HCT116 (cell line): ENCODE measurements at regions not wholly inside any gene's neighbourhood (a gene's known extent, or its start where the extent isn't known, plus 50 kb on each side); places are given as distances from the start of the nearest gene placed in this dataset.

Source experiments
- ATAC-seq: fragments of 200-7000 bp; cut with Tn5 transposase; 2 replicates; pipeline ENCODE4 v1.9.1; 2020; ENCODE audit warnings: mild to moderate bottlenecking, moderate library complexity
- BruUV-seq: library from RNA; stranded (reverse); fragments of 400-500 nt; replicated peaks from 2 replicates; lab custom pipeline; 2021; lab: Mats Ljungman, UMichigan
- CTCF ChIA-PET: fragments of 300-600 bp; sonication (Branson Sonifier 250); formaldehyde crosslinking; loops from one replicate; lab custom pipeline; 2021; ENCODE audit warnings: antibody characterized with exemption; lab: Charles Lee
- POLR2A ChIA-PET: fragments of 300-600, 350-600 bp; sonication (Branson Sonifier 250); formaldehyde crosslinking; loops from one replicate; lab custom pipeline; 2021; ENCODE audit warnings: antibody characterized with exemption; lab: Charles Lee
- RAD21 ChIA-PET, 2 experiments: fragments of 300-600 bp; sonication (Branson Sonifier 250); formaldehyde crosslinking; loops; one replicate each; lab custom pipeline; 2023; ENCODE audit warnings: low total read pairs in 2 of 2; ENCODE audit not compliant: uncharacterized antibody in 2 of 2, unreplicated experiment in 2 of 2, low non-redundant PET in 1 of 2; lab: Charles Lee
- DNase-seq: peaks from one replicate; pipeline ENCODE4 v3.0.0-alpha.2; 2010; ENCODE audit warnings: low read depth, low spot score
- H2AFZ ChIP-seq: fragments of 200-600 bp; shearing (Covaris generic), sonication (generic); 2 replicates; pipeline ENCODE4 v1.6.1; 2017; ENCODE audit warnings: low read depth, mixed run types, mixed read lengths, antibody characterized with exemption, low read length; ENCODE audit not compliant: poor library complexity, severe bottlenecking
- H3K27ac ChIP-seq: 2 replicates; pipeline ENCODE4 v1.5.1; 2012; ENCODE audit warnings: low read depth, low read length
- H3K27me3 ChIP-seq: fragments of 200-600 bp; sonication (generic); 2 replicates; pipeline ENCODE4 v1.6.1; 2016; ENCODE audit warnings: mixed run types, low read length, mixed read lengths; ENCODE audit not compliant: insufficient read depth
- H3K36me3 ChIP-seq, 2 experiments: fragments of 200-500 bp in 1 of 2; fragments of 200-600 bp in 1 of 2; sonication (Bioruptor generic) in 1 of 2; sonication (generic) in 1 of 2; 2 replicates each; pipeline versions ENCODE4 v1.5.1 to v1.6.1; 2014 to 2016; ENCODE audit warnings: low read length in 2 of 2, inconsistent platforms in 1 of 2, mixed read lengths in 1 of 2, mixed run types in 1 of 2; ENCODE audit not compliant: insufficient read depth in 2 of 2, control insufficient read depth in 1 of 2
- H3K4me1 ChIP-seq, 2 experiments: fragments of 200-600 bp in 1 of 2; sonication (generic) in 1 of 2; 2 replicates each; pipeline versions ENCODE4 v1.5.1 to v1.6.1; 2012 to 2017; ENCODE audit warnings: low read length in 2 of 2, inconsistent platforms in 1 of 2, mild to moderate bottlenecking in 1 of 2, mixed read lengths in 1 of 2, mixed run types in 1 of 2, moderate library complexity in 1 of 2; ENCODE audit not compliant: insufficient read depth in 2 of 2, control insufficient read depth in 1 of 2
- H3K4me2 ChIP-seq: fragments of 200-600 bp; sonication (generic); 2 replicates; pipeline ENCODE4 v1.6.1; 2017; ENCODE audit warnings: mixed run types, low read length, mixed read lengths
- H3K4me3 ChIP-seq, 2 experiments: fragments of 200-600 bp in 1 of 2; sonication (generic) in 1 of 2; replicated peaks in 1 of 2; 2 replicates each; pipeline ENCODE4 v1.5.1; 2011 to 2016; ENCODE audit warnings: low read length in 2 of 2, control low read depth in 1 of 2, low read depth in 1 of 2, mild to moderate bottlenecking in 1 of 2, mixed read lengths in 1 of 2, mixed run types in 1 of 2
- H3K79me2 ChIP-seq: fragments of 200-600 bp; sonication (generic); 2 replicates; pipeline ENCODE4 v1.6.1; 2017; ENCODE audit warnings: mild to moderate bottlenecking, mixed run types, low read length, moderate library complexity, mixed read lengths; ENCODE audit not compliant: insufficient read depth
- H3K9ac ChIP-seq: fragments of 200-600 bp; sonication (generic); 2 replicates; pipeline ENCODE4 v1.6.1; 2016; ENCODE audit warnings: low read length, mixed read lengths
- H3K9me2 ChIP-seq: fragments of 200-600 bp; sonication (generic), shearing (Covaris generic); 2 replicates; pipeline ENCODE4 v1.6.1; 2017; ENCODE audit warnings: mixed run types, mild to moderate bottlenecking, moderate library complexity; ENCODE audit not compliant: insufficient read depth
- H3K9me3 ChIP-seq, 2 experiments: fragments of 200-500 bp in 1 of 2; fragments of 200-600 bp in 1 of 2; sonication (Bioruptor generic) in 1 of 2; sonication (generic) in 1 of 2; 2 replicates each; pipeline ENCODE4 v1.6.1; 2014 to 2017; ENCODE audit warnings: low read length in 2 of 2, mixed read lengths in 2 of 2, inconsistent platforms in 1 of 2, low read depth in 1 of 2, mild to moderate bottlenecking in 1 of 2, mixed run types in 1 of 2, moderate library complexity in 1 of 2; ENCODE audit not compliant: control insufficient read depth in 1 of 2, insufficient read depth in 1 of 2
- H4K20me1 ChIP-seq: fragments of 200-600 bp; sonication (generic), shearing (Covaris generic); 2 replicates; pipeline ENCODE4 v1.6.1; 2017; ENCODE audit warnings: mixed run types, mild to moderate bottlenecking, moderate library complexity; ENCODE audit not compliant: insufficient read depth
- CBX3 ChIP-seq: IDR thresholded peaks from 2 replicates; pipeline ENCODE4 v1.6.1; 2012; ENCODE audit warnings: low read depth
- CEBPB ChIP-seq: IDR thresholded peaks from 2 replicates; pipeline ENCODE4 v1.6.1; 2012; ENCODE audit warnings: low read depth
- EGR1 ChIP-seq: IDR thresholded peaks from 2 replicates; pipeline ENCODE4 v1.6.1; 2012; ENCODE audit warnings: low read depth
- EZH2phosphoT487 ChIP-seq: fragments of 200-600 bp; IDR thresholded peaks from 2 replicates; pipeline ENCODE4 v1.6.1; 2018; ENCODE audit warnings: antibody characterized with exemption, borderline replicate concordance
- FOSL1 ChIP-seq: IDR thresholded peaks from 2 replicates; pipeline ENCODE4 v1.6.1; 2012; ENCODE audit warnings: low read depth
- JUND ChIP-seq: IDR thresholded peaks from 2 replicates; pipeline ENCODE4 v1.6.1; 2012
- POLR2A ChIP-seq: IDR thresholded peaks from 2 replicates; pipeline ENCODE4 v1.7.0; 2011; ENCODE audit warnings: borderline replicate concordance; ENCODE audit not compliant: insufficient read depth, insufficient read length; ENCODE audit errors: extremely low read depth
- POLR2AphosphoS5 ChIP-seq: IDR thresholded peaks from 2 replicates; pipeline ENCODE4 v1.6.1; 2011; ENCODE audit warnings: mild to moderate bottlenecking, low read depth, low read length, moderate library complexity
- RAD21 ChIP-seq: IDR thresholded peaks from 2 replicates; pipeline ENCODE4 v1.6.1; 2012; ENCODE audit warnings: low read depth, mild to moderate bottlenecking
- YY1 ChIP-seq: IDR thresholded peaks from 2 replicates; pipeline ENCODE4 v1.6.1; 2011; ENCODE audit warnings: low read length, low read depth, moderate library complexity, mild to moderate bottlenecking; ENCODE audit not compliant: insufficient replicate concordance; ENCODE audit errors: extremely low read depth
- intact Hi-C: fragments of 100-400 bp; cut with micrococcal nuclease; formaldehyde crosslinking; loops from 2 replicates; pipeline ENCODE4 v1.10.0; 2022
- TF ChIP-seq, protein P1 (sequence below): IDR thresholded peaks from 2 replicates; pipeline ENCODE4 v1.6.1; 2012
- TF ChIP-seq, protein P2 (sequence below), 3 experiments: fragments of 200-600 bp in 1 of 3; sonication (generic) in 1 of 3; IDR thresholded peaks in 2 of 3; conservative IDR thresholded peaks in 1 of 3; 2 replicates each; pipeline ENCODE4 v1.5.1; 2012 to 2017; ENCODE audit warnings: low read depth in 2 of 3, low read length in 2 of 3, antibody characterized with exemption in 1 of 3, borderline replicate concordance in 1 of 3, control low read depth in 1 of 3, mild to moderate bottlenecking in 1 of 3, mixed read lengths in 1 of 3, mixed run types in 1 of 3, moderate library complexity in 1 of 3; ENCODE audit not compliant: insufficient read depth in 1 of 3
- TF ChIP-seq, protein P3 (sequence below): IDR thresholded peaks from 2 replicates; pipeline ENCODE4 v1.6.1; 2012; ENCODE audit warnings: low read depth

DNA sequence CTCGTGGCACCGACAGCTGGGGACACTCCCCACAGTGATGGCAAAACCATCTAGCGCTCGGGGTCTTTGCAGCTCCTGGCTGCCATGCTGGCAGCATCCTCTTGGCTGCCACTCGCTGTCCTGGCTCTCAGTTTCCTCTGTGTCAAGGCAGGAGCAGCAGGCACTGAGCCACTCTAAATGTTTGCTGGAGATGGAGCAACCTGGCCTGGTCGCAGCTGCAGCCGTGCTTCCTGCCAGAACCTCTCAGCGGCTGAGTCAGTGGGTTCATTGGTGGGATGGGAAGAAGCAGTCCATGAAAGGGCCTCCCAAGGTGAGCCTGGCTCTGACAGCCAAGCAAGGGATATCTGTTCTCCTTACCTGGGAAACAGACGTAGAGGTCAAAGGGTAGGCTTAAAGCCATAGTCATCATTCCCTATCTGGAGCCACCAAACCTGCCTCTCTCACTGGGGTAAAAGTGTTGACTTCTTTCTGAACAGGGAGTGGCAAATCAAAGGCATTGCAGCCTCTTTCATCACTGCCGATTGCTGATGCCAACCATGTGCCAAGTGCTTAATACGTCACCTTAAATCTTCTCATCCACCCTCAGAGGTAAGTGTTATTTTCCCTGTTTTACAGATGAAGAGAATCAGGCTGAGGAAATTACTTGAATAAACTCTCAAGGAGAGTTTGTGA lies 304.8 kb upstream of the ZNF462 start:
- Histone ChIP-seq H3K27me3 (no peaks in the 10 kb centered on the region), H2AFZ (no peak overlapping the region), H4K20me1 (no peaks in the 10 kb centered on the region), H3K9me3 (peaks cover 0 to 13% of the 10 kb centered on the region in 2 experiments; a peak in 1 of 4 replicates), H3K36me3 (no peaks in the 10 kb centered on the region), H3K27ac (no peak overlapping the region), H3K4me2 (no peak overlapping the region), H3K9ac (no peak overlapping the region), H3K4me1 (no peaks in the 10 kb centered on the region), H3K79me2 (no peaks in the 10 kb centered on the region), H3K4me3 (no peak overlapping the region), H3K9me2 (no peaks in the 10 kb centered on the region)
- no TSS peak for BruUV-seq
- DNase-seq (no peak), ATAC-seq (no peak)
- RAD21 ChIA-PET, result no interaction called here
- CTCF ChIA-PET, result no interaction called here
- intact Hi-C loops, result no loop called here
- POLR2A ChIA-PET, result no interaction called here
- TF ChIP-seq, protein P1, sequence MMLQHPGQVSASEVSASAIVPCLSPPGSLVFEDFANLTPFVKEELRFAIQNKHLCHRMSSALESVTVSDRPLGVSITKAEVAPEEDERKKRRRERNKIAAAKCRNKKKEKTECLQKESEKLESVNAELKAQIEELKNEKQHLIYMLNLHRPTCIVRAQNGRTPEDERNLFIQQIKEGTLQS, result no peak
- 0 out of 2 replicates have a peak, but pooled peaks have one; percentile 11 for TF ChIP-seq CEBPB

DNA sequence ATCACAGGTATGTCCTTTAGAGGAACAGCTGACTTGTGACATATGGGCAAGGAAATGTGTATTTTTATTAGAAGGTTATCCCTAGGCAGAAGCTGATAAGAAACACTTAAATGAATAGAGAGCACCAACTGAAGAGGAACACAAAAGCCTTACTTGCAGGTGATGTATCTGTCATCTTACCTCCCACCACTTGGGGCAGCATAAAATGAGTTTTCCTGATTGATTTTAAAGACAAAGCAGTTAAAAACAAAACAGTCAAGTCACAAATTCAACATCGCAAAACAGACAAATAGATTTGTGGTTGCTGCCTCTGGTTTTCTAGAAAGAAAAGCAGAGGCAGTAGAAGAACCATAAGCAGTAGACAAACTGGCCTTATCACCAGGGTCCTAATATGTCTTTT lies 302.4 kb upstream of the ZNF462 start:
- Histone ChIP-seq H3K36me3 (no peaks in the 10 kb centered on the region), H3K9me3 (no peaks in the 10 kb centered on the region), H3K79me2 (no peaks in the 10 kb centered on the region), H3K9me2 (no peaks in the 10 kb centered on the region), H4K20me1 (no peaks in the 10 kb centered on the region), H3K27me3 (no peaks in the 10 kb centered on the region), H3K4me1 (no peaks in the 10 kb centered on the region), H3K4me2 (no peak overlapping the region), H3K27ac (no peak overlapping the region), H3K4me3 (no peak overlapping the region), H3K9ac (no peak overlapping the region), H2AFZ (no peak overlapping the region)
- intact Hi-C loops, result no loop called here
- TF ChIP-seq YY1 (no peak), CBX3 (no peak), EGR1 (no peak), EZH2phosphoT487 (no peak), RAD21 (0 out of 2 replicates have a peak, but pooled peaks have one; percentile 4), POLR2AphosphoS5 (no peak), JUND (no peak), CEBPB (no peak), POLR2A (no peak), FOSL1 (no peak)
- TF ChIP-seq, protein P2, sequence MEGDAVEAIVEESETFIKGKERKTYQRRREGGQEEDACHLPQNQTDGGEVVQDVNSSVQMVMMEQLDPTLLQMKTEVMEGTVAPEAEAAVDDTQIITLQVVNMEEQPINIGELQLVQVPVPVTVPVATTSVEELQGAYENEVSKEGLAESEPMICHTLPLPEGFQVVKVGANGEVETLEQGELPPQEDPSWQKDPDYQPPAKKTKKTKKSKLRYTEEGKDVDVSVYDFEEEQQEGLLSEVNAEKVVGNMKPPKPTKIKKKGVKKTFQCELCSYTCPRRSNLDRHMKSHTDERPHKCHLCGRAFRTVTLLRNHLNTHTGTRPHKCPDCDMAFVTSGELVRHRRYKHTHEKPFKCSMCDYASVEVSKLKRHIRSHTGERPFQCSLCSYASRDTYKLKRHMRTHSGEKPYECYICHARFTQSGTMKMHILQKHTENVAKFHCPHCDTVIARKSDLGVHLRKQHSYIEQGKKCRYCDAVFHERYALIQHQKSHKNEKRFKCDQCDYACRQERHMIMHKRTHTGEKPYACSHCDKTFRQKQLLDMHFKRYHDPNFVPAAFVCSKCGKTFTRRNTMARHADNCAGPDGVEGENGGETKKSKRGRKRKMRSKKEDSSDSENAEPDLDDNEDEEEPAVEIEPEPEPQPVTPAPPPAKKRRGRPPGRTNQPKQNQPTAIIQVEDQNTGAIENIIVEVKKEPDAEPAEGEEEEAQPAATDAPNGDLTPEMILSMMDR (IDR thresholded peaks at IDR 0.05 in 2 of 3, conservative IDR thresholded peaks at IDR 0.05 in 1 of 3; ENCODE audit: borderline replicate concordance in 1 of 3, insufficient read depth in 1 of 3, low read depth in 2 of 3, low read length in 2 of 3), result peak in 2 of 3 experiments; percentile 33 to 66; a peak in 4 of 6 replicates
- TF ChIP-seq, protein P3, sequence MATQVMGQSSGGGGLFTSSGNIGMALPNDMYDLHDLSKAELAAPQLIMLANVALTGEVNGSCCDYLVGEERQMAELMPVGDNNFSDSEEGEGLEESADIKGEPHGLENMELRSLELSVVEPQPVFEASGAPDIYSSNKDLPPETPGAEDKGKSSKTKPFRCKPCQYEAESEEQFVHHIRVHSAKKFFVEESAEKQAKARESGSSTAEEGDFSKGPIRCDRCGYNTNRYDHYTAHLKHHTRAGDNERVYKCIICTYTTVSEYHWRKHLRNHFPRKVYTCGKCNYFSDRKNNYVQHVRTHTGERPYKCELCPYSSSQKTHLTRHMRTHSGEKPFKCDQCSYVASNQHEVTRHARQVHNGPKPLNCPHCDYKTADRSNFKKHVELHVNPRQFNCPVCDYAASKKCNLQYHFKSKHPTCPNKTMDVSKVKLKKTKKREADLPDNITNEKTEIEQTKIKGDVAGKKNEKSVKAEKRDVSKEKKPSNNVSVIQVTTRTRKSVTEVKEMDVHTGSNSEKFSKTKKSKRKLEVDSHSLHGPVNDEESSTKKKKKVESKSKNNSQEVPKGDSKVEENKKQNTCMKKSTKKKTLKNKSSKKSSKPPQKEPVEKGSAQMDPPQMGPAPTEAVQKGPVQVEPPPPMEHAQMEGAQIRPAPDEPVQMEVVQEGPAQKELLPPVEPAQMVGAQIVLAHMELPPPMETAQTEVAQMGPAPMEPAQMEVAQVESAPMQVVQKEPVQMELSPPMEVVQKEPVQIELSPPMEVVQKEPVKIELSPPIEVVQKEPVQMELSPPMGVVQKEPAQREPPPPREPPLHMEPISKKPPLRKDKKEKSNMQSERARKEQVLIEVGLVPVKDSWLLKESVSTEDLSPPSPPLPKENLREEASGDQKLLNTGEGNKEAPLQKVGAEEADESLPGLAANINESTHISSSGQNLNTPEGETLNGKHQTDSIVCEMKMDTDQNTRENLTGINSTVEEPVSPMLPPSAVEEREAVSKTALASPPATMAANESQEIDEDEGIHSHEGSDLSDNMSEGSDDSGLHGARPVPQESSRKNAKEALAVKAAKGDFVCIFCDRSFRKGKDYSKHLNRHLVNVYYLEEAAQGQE, result no peak
- TF ChIP-seq, protein P1, result no peak
- ChIA-PET CTCF (no interaction called here), RAD21 (no interaction called here), POLR2A (no interaction called here)
- ATAC-seq, result no peak
- no peak for DNase-seq
- BruUV-seq, result no TSS peak
